Loucy (cell line): ENCODE measurements at regions not wholly inside any gene's neighbourhood (a gene's known extent, or its start where the extent isn't known, plus 50 kb on each side); places are given as distances from the start of the nearest gene placed in this dataset.

Experiments used
- H2AFZ ChIP-seq: fragments of 200-600 bp; sonication (generic); 2 replicates; pipeline ENCODE4 v1.6.0; 2016; ENCODE audit warnings: antibody characterized with exemption, mild to moderate bottlenecking, low read length, moderate library complexity
- H3F3A ChIP-seq: fragments of 200-600 bp; 2 replicates; pipeline ENCODE4 v1.6.0; 2016; ENCODE audit warnings: antibody characterized with exemption, low read depth, mild to moderate bottlenecking
- H3K27me3 ChIP-seq: fragments of 200-600 bp; sonication (generic); 2 replicates; pipeline ENCODE4 v1.6.1; 2014; ENCODE audit warnings: low read length, mild to moderate bottlenecking; ENCODE audit not compliant: insufficient read depth, poor library complexity, severe bottlenecking
- H3K36me3 ChIP-seq: fragments of 200-600 bp; sonication (generic); 2 replicates; pipeline ENCODE4 v1.6.1; 2016; ENCODE audit warnings: low read length; ENCODE audit not compliant: insufficient read depth
- H3K4me1 ChIP-seq: fragments of 200-600 bp; sonication (generic); 2 replicates; pipeline ENCODE4 v1.5.1; 2014; ENCODE audit warnings: low read length, mild to moderate bottlenecking; ENCODE audit not compliant: insufficient read depth, poor library complexity, severe bottlenecking
- H3K4me2 ChIP-seq: fragments of 200-600 bp; sonication (generic); 2 replicates; pipeline ENCODE4 v1.6.0; 2014; ENCODE audit warnings: antibody characterized with exemption, low read length, low read depth, mild to moderate bottlenecking; ENCODE audit not compliant: poor library complexity, severe bottlenecking
- H3K4me3 ChIP-seq: fragments of 200-600 bp; sonication (generic); 2 replicates; pipeline ENCODE4 v1.5.1; 2014; ENCODE audit warnings: low read length, mild to moderate bottlenecking, mixed read lengths; ENCODE audit not compliant: poor library complexity, severe bottlenecking
- H3K79me2 ChIP-seq: fragments of 200-600 bp; sonication (generic); 2 replicates; pipeline ENCODE4 v1.6.1; 2014; ENCODE audit warnings: low read length; ENCODE audit not compliant: insufficient read depth
- H3K9ac ChIP-seq: fragments of 200-600 bp; sonication (generic); 2 replicates; pipeline ENCODE4 v1.6.0; 2014; ENCODE audit warnings: mild to moderate bottlenecking, low read depth, low read length, moderate library complexity; ENCODE audit not compliant: poor library complexity, severe bottlenecking
- H3K9me2 ChIP-seq: fragments of 200-600 bp; sonication (generic); replicated peaks from 2 replicates; pipeline ENCODE4 v1.6.1; 2016; ENCODE audit warnings: low read depth, low read length, mixed read lengths
- H3K9me3 ChIP-seq: fragments of 200-600 bp; sonication (generic); 2 replicates; pipeline ENCODE4 v1.6.1; 2014; ENCODE audit warnings: mild to moderate bottlenecking, antibody characterized with exemption, low read length, low read depth; ENCODE audit not compliant: insufficient read depth
- H4K20me1 ChIP-seq: fragments of 200-600 bp; sonication (generic); 2 replicates; pipeline ENCODE4 v1.6.0; 2014; ENCODE audit warnings: antibody characterized with exemption, low read length, mild to moderate bottlenecking; ENCODE audit not compliant: insufficient read depth, poor library complexity, severe bottlenecking
- EZH2phosphoT487 ChIP-seq: fragments of 200-600 bp; IDR thresholded peaks from 2 replicates; pipeline ENCODE4 v1.6.1; 2018; ENCODE audit warnings: antibody characterized with exemption, mild to moderate bottlenecking, moderate library complexity, borderline replicate concordance
- TF ChIP-seq, protein P1 (sequence below): fragments of 200-600 bp; sonication (generic); conservative IDR thresholded peaks from 2 replicates; pipeline ENCODE4 v1.5.1; 2014; ENCODE audit warnings: mild to moderate bottlenecking, antibody characterized with exemption, low read length

DNA sequence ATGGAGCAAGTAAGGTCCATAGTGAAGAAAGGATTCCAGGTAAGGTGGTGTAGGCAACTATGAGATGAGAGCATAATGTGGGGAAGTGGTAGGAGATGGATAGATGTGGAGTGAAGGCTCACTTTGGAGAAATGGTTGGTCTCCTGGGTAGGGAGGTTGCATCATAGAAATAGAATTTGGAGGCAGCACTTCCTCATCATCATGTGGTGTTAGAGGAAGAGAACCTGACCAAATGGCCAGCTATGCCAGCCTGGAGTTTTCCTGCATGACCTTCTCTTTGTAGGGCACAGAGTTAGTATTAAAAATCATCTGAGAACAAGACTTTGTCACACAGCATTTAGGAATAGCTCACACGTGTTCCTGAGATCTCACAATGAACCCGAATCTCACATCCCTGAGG lies 126.7 kb upstream of the CXCL12 start:
- Histone ChIP-seq H3K4me3 (no peak overlapping the region), H3K9me3 (no peaks in the 10 kb centered on the region), H3K9me2 (no peaks in the 10 kb centered on the region), H3K36me3 (no peaks in the 10 kb centered on the region), H3K79me2 (no peaks in the 10 kb centered on the region), H2AFZ (no peak overlapping the region), H3K4me1 (no peaks in the 10 kb centered on the region), H4K20me1 (no peaks in the 10 kb centered on the region), H3K27me3 (no peaks in the 10 kb centered on the region), H3F3A (no peaks in the 10 kb centered on the region), H3K9ac (no peak overlapping the region), H3K4me2 (no peak overlapping the region)
- TF ChIP-seq, protein P1, sequence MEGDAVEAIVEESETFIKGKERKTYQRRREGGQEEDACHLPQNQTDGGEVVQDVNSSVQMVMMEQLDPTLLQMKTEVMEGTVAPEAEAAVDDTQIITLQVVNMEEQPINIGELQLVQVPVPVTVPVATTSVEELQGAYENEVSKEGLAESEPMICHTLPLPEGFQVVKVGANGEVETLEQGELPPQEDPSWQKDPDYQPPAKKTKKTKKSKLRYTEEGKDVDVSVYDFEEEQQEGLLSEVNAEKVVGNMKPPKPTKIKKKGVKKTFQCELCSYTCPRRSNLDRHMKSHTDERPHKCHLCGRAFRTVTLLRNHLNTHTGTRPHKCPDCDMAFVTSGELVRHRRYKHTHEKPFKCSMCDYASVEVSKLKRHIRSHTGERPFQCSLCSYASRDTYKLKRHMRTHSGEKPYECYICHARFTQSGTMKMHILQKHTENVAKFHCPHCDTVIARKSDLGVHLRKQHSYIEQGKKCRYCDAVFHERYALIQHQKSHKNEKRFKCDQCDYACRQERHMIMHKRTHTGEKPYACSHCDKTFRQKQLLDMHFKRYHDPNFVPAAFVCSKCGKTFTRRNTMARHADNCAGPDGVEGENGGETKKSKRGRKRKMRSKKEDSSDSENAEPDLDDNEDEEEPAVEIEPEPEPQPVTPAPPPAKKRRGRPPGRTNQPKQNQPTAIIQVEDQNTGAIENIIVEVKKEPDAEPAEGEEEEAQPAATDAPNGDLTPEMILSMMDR = no peak
- no peak for TF ChIP-seq EZH2phosphoT487

DNA sequence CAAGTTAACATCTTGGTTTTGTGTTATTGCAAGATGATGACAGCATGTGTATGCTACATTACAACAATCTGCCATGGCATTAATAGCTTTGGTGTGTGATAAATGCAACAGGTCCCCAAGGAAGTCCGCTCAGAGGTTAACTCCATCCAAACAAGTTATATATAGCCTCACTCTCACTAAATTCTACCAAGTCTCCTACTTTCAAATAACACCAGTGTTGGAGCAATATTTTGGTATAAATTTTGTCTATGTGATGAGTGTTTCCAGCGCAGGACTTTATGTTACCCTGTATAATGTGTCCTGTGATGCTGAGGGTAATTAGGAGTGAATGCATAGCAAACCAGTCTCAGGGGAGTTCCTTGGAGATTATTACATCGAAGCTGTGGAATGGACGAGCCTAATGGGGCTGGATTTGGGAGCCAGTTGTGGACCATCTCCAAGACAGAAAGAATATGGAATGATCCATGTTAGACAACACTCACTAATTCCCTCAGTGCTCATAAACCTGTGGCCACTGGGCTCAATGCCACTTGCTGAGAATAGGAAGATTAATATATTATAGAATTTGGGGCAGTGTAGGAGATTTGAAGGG lies 127.6 kb upstream of the CXCL12 start:
- H2AFZ ChIP-seq = no peak overlapping the region
- H3K27me3 ChIP-seq = no peaks in the 10 kb centered on the region
- no peaks in the 10 kb centered on the region for H3F3A ChIP-seq
- TF ChIP-seq EZH2phosphoT487 = no peak
- TF ChIP-seq, protein P1 = no peak
- H3K79me2 ChIP-seq = no peaks in the 10 kb centered on the region
- H3K9me2 ChIP-seq = no peaks in the 10 kb centered on the region
- no peaks in the 10 kb centered on the region for H3K36me3 ChIP-seq
- H3K9me3 ChIP-seq = no peaks in the 10 kb centered on the region
- no peak overlapping the region for H3K9ac ChIP-seq
- no peaks in the 10 kb centered on the region for H3K4me1 ChIP-seq
- H3K4me3 ChIP-seq = no peak overlapping the region
- H3K4me2 ChIP-seq = no peak overlapping the region
- no peaks in the 10 kb centered on the region for H4K20me1 ChIP-seq

DNA sequence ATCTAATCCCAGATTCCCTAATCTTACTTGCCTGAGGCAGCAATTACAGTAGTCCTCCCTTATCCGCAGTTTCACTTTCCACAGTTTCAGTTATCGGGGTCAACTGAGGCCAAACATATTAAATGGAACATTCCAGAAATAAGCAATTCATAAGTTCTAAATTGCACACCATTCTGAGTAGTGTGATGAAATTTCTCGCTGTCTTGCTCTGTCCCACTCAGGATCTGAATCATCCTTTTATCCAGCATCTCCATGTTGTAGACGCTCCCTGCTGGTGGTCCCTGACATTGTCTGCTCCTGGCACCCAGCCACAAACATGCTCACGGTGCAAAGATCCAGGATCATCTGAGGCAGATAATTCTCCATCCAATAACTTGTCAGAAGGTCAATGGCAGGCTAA lies 128.7 kb upstream of the CXCL12 start:
- H3F3A ChIP-seq = no peaks in the 10 kb centered on the region
- H3K79me2 ChIP-seq = no peaks in the 10 kb centered on the region
- no peak overlapping the region for H3K4me2 ChIP-seq
- H3K9me2 ChIP-seq = no peaks in the 10 kb centered on the region
- H3K4me1 ChIP-seq = no peaks in the 10 kb centered on the region
- H4K20me1 ChIP-seq = no peaks in the 10 kb centered on the region
- TF ChIP-seq, protein P1 = no peak
- TF ChIP-seq EZH2phosphoT487 = no peak
- H3K27me3 ChIP-seq = no peaks in the 10 kb centered on the region
- H3K9ac ChIP-seq = no peak overlapping the region
- no peaks in the 10 kb centered on the region for H3K9me3 ChIP-seq
- H3K36me3 ChIP-seq = no peaks in the 10 kb centered on the region
- H2AFZ ChIP-seq = no peak overlapping the region
- no peak overlapping the region for H3K4me3 ChIP-seq
